Activated CD4-positive, alpha-beta memory T cell treated with anti-CD3 and anti-CD28 coated beads, Interleukin-2, amount 10 ng/mL, durations not matched to agents 7 days and 5 days (primary cell): ENCODE measurements at regions not wholly inside any gene's neighbourhood (a gene's known extent, or its start where the extent isn't known, plus 50 kb on each side); places are given as distances from the start of the nearest gene placed in this dataset.

Source experiments
- CTCF ChIA-PET: fragments of 350-600 bp; sonication (Branson Sonifier 250); formaldehyde crosslinking; loops from one replicate; lab custom pipeline; 2021; ENCODE audit warnings: antibody characterized with exemption, inconsistent platforms; lab: Charles Lee
- POLR2A ChIA-PET: fragments of 350-600 bp; sonication (Branson Sonifier 250); formaldehyde crosslinking; loops from one replicate; lab custom pipeline; 2021; ENCODE audit warnings: antibody characterized with exemption; lab: Charles Lee
- DNase-seq: peaks from one replicate; pipeline ENCODE4 v3.0.0-alpha.2; 2020
- H3K27ac Mint-ChIP-seq: one replicate; pipeline ENCODE4 v1.8.0; 2021; ENCODE audit warnings: mild to moderate bottlenecking, mixed read lengths
- H3K27me3 Mint-ChIP-seq: one replicate; pipeline ENCODE4 v1.8.0; 2021; ENCODE audit warnings: mixed read lengths
- H3K36me3 Mint-ChIP-seq: one replicate; pipeline ENCODE4 v1.8.0; 2021; ENCODE audit warnings: low read depth, mixed read lengths
- H3K4me1 Mint-ChIP-seq: one replicate; pipeline ENCODE4 v1.8.0; 2021; ENCODE audit warnings: mixed read lengths
- H3K4me3 Mint-ChIP-seq: one replicate; pipeline ENCODE4 v1.8.0; 2021; ENCODE audit warnings: mild to moderate bottlenecking, mixed read lengths
- H3K9me3 Mint-ChIP-seq: one replicate; pipeline ENCODE4 v1.8.0; 2021; ENCODE audit warnings: mixed read lengths

- H3K36me3 Mint-ChIP-seq, result no peaks in the 10 kb centered on the region
- ChIA-PET POLR2A (no interaction called here), CTCF (no interaction called here)
- no peak for DNase-seq
- no peaks in the 10 kb centered on the region for H3K4me1 Mint-ChIP-seq
- H3K27ac Mint-ChIP-seq, result no peak overlapping the region
- H3K9me3 Mint-ChIP-seq, result no peaks in the 10 kb centered on the region
- H3K4me3 Mint-ChIP-seq, result no peak overlapping the region
- peaks cover 3% of the 10 kb centered on the region for H3K27me3 Mint-ChIP-seq
Observed at GRCh38 chr17:6346156-6346786, 88.7 kb downstream of the AIPL1 start.

GRCh38 chr17:6343736-6344135 lies 91.2 kb downstream of the AIPL1 start:
- peaks cover 3% of the 10 kb centered on the region for H3K27me3 Mint-ChIP-seq
- ChIA-PET CTCF (no interaction called here), POLR2A (no interaction called here)
- no peak overlapping the region for H3K4me3 Mint-ChIP-seq
- no peaks in the 10 kb centered on the region for H3K9me3 Mint-ChIP-seq
- H3K4me1 Mint-ChIP-seq, result no peaks in the 10 kb centered on the region
- no peaks in the 10 kb centered on the region for H3K36me3 Mint-ChIP-seq
- H3K27ac Mint-ChIP-seq, result no peak overlapping the region
- no peak for DNase-seq

GRCh38 chr17:6343191-6343590 lies 91.7 kb downstream of the AIPL1 start:
- POLR2A ChIA-PET, result no interaction called here
- H3K27ac Mint-ChIP-seq, result no peak overlapping the region

GRCh38 chr17:6340708-6341107 lies 94.2 kb downstream of the AIPL1 start:
- no peak for DNase-seq
- H3K27ac Mint-ChIP-seq, result no peak overlapping the region
- H3K27me3 Mint-ChIP-seq, result no peaks in the 10 kb centered on the region
- CTCF ChIA-PET, result no interaction called here
- H3K4me3 Mint-ChIP-seq, result no peak overlapping the region
- H3K9me3 Mint-ChIP-seq, result no peaks in the 10 kb centered on the region
- H3K4me1 Mint-ChIP-seq, result no peaks in the 10 kb centered on the region
- no peaks in the 10 kb centered on the region for H3K36me3 Mint-ChIP-seq
- POLR2A ChIA-PET, result no interaction called here

More at GRCh38 chr17:6343191-6343590, 91.7 kb downstream of the AIPL1 start:
- CTCF ChIA-PET, result no interaction called here
- Mint-ChIP-seq H3K9me3 (no peaks in the 10 kb centered on the region), H3K4me3 (no peak overlapping the region), H3K27me3 (peaks cover 3% of the 10 kb centered on the region), H3K4me1 (no peaks in the 10 kb centered on the region), H3K36me3 (no peaks in the 10 kb centered on the region)
- no peak for DNase-seq

GRCh38 chr17:6334386-6334785 lies 100.5 kb downstream of the AIPL1 start:
- Mint-ChIP-seq H3K27me3 (peaks cover 3% of the 10 kb centered on the region), H3K4me1 (no peaks in the 10 kb centered on the region), H3K9me3 (no peaks in the 10 kb centered on the region), H3K4me3 (no peak overlapping the region), H3K36me3 (no peaks in the 10 kb centered on the region), H3K27ac (no peak overlapping the region)
- DNase-seq, result no peak
- ChIA-PET CTCF (no interaction called here), POLR2A (no interaction called here)

DNA sequence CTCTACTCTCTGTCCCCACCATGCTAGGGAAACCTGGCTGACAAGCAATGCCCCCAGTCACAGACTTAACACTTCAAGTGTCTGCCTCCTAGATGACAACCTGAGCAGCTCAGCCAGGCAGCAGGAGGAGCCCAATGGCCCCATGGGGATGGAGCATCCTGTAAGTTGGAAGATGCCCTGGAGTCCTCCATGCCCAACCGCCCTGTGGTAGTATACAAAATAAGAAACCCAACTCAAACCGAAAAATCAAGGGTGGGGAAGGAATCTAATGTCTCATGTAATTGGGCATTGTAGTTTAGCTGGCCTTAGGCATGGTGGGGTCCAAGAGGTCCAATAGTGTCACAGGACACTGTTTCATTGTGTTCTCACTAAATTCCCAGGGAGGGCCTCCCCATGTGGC lies 104.0 kb downstream of the AIPL1 start:
- DNase-seq, result no peak
- Mint-ChIP-seq H3K27ac (no peak overlapping the region), H3K4me3 (no peak overlapping the region), H3K27me3 (peaks cover 11% of the 10 kb centered on the region), H3K9me3 (no peaks in the 10 kb centered on the region), H3K36me3 (no peaks in the 10 kb centered on the region), H3K4me1 (no peaks in the 10 kb centered on the region)
- POLR2A ChIA-PET, result no interaction called here
- CTCF ChIA-PET, result no interaction called here

- H3K27me3 Mint-ChIP-seq, result peaks cover 10% of the 10 kb centered on the region
- H3K4me3 Mint-ChIP-seq, result no peak overlapping the region
- ChIA-PET POLR2A (no interaction called here), CTCF (no interaction called here)
- no peaks in the 10 kb centered on the region for H3K9me3 Mint-ChIP-seq
- H3K4me1 Mint-ChIP-seq, result no peaks in the 10 kb centered on the region
- H3K27ac Mint-ChIP-seq, result no peak overlapping the region
- H3K36me3 Mint-ChIP-seq, result no peaks in the 10 kb centered on the region
- no peak for DNase-seq
Observed at GRCh38 chr17:6328279-6328678, 106.6 kb downstream of the AIPL1 start.

DNA sequence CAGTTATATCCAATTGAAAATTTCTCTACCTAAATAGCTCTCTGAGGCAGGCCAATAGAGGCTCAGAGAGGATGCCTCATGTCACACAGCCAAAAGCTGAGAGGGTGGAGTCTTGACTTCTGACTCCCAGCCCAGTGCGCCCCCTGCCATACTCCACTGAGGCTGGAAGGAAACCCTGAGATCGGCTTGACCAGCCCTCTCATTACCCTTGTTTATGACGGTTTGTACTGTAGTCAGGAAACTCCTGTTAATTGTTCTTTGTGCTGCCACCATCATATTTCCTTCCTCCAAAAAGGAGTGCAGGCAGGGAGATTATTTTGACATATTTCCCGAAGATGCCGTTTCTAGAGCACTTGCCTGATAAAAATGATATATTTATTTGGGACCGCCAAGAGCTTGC lies 107.9 kb downstream of the AIPL1 start:
- Mint-ChIP-seq H3K36me3 (no peaks in the 10 kb centered on the region), H3K4me1 (no peaks in the 10 kb centered on the region), H3K9me3 (no peaks in the 10 kb centered on the region), H3K27ac (no peak overlapping the region), H3K27me3 (peaks cover 10% of the 10 kb centered on the region), H3K4me3 (no peak overlapping the region)
- DNase-seq, result no peak
- ChIA-PET POLR2A (no interaction called here), CTCF (no interaction called here)

- no peak for DNase-seq
- ChIA-PET CTCF (no interaction called here), POLR2A (no interaction called here)
- H3K4me1 Mint-ChIP-seq, result no peaks in the 10 kb centered on the region
- H3K4me3 Mint-ChIP-seq, result no peak overlapping the region
- H3K27me3 Mint-ChIP-seq, result peaks cover 10% of the 10 kb centered on the region
- H3K36me3 Mint-ChIP-seq, result no peaks in the 10 kb centered on the region
- no peak overlapping the region for H3K27ac Mint-ChIP-seq
- H3K9me3 Mint-ChIP-seq, result no peaks in the 10 kb centered on the region
Observed at GRCh38 chr17:6326483-6326882, 108.4 kb downstream of the AIPL1 start.

DNA sequence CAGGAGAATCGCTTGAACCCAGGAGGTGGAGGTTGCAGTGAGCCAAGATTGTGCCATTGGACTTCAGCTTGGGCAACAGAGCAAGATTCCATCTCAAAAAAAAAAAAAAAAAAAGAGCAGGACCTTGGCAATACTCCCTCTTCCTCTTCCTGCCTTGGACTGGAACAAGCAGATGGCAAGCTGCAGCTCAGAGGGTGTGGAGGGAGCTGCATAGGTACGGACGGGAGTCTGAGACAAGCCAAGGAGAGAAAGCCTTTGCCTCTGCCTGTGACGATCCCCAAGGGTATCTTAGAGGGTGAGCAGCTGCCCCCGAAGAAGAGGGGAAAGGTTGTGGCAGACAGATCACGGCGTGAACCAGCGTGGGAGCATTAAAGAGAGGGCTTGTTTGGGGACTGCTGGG lies 109.2 kb downstream of the AIPL1 start:
- Mint-ChIP-seq H3K36me3 (no peaks in the 10 kb centered on the region), H3K9me3 (no peaks in the 10 kb centered on the region), H3K4me3 (no peak overlapping the region), H3K27ac (no peak overlapping the region), H3K27me3 (peaks cover 10% of the 10 kb centered on the region), H3K4me1 (no peaks in the 10 kb centered on the region)
- ChIA-PET POLR2A (no interaction called here), CTCF (no interaction called here)
- no peak for DNase-seq

- DNase-seq, result no peak
- no peaks in the 10 kb centered on the region for H3K9me3 Mint-ChIP-seq
- H3K4me1 Mint-ChIP-seq, result no peaks in the 10 kb centered on the region
- ChIA-PET POLR2A (no interaction called here), CTCF (no interaction called here)
- peaks cover 9% of the 10 kb centered on the region for H3K27me3 Mint-ChIP-seq
- H3K27ac Mint-ChIP-seq, result no peak overlapping the region
- H3K4me3 Mint-ChIP-seq, result no peak overlapping the region
- H3K36me3 Mint-ChIP-seq, result no peaks in the 10 kb centered on the region
Observed at GRCh38 chr17:6325051-6325450, 109.9 kb downstream of the AIPL1 start.

GRCh38 chr17:6323626-6324356 lies 111.1 kb downstream of the AIPL1 start:
- DNase-seq, result no peak
- Mint-ChIP-seq H3K27me3 (peaks cover 9% of the 10 kb centered on the region), H3K36me3 (no peaks in the 10 kb centered on the region), H3K4me1 (no peaks in the 10 kb centered on the region), H3K4me3 (no peak overlapping the region), H3K27ac (no peak overlapping the region), H3K9me3 (no peaks in the 10 kb centered on the region)
- CTCF ChIA-PET, result no interaction called here
- POLR2A ChIA-PET, result no interaction called here

- no peak overlapping the region for H3K4me3 Mint-ChIP-seq
- peaks cover 4% of the 10 kb centered on the region for H3K27me3 Mint-ChIP-seq
- H3K9me3 Mint-ChIP-seq, result no peaks in the 10 kb centered on the region
- no peaks in the 10 kb centered on the region for H3K4me1 Mint-ChIP-seq
- no peaks in the 10 kb centered on the region for H3K36me3 Mint-ChIP-seq
- ChIA-PET CTCF (no interaction called here), POLR2A (no interaction called here)
- H3K27ac Mint-ChIP-seq, result no peak overlapping the region
- DNase-seq, result no peak
Observed at GRCh38 chr17:6322316-6322715, 112.6 kb downstream of the AIPL1 start.

DNA sequence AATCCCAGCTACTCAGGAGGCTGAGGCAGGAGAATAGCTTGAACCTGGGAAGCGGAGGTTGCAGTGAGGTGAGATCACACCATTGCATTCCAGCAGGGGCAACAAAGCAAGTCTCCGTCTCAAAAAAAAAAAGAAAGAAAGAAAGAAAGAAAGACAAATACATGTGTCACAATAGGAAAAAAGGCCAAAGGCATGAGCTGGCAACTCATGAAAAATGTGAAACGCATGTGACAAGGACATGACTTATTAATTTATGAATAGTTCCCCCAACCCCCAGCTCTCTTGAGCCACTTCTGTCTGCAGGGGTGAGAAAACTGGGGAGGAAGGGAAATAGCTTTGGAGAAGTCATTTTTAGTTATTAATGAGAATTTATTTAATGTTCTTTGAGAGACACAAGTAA lies 120.6 kb downstream of the AIPL1 start:
- CTCF ChIA-PET, result no interaction called here
- POLR2A ChIA-PET, result no interaction called here
- no peak overlapping the region for H3K4me3 Mint-ChIP-seq
- H3K27ac Mint-ChIP-seq, result no peak overlapping the region
- no peaks in the 10 kb centered on the region for H3K4me1 Mint-ChIP-seq
- no peaks in the 10 kb centered on the region for H3K9me3 Mint-ChIP-seq
- no peaks in the 10 kb centered on the region for H3K36me3 Mint-ChIP-seq
- H3K27me3 Mint-ChIP-seq, result peaks cover 4% of the 10 kb centered on the region
- DNase-seq, result no peak
